GM21825 (cell line): ENCODE measurements at regions not wholly inside any gene's neighbourhood (a gene's known extent, or its start where the extent isn't known, plus 50 kb on each side); places are given as distances from the start of the nearest gene placed in this dataset.

Experiments used
- ATAC-seq: cut with Tn5 transposase; IDR thresholded peaks from one replicate; pipeline ENCODE4 v1.9.1; 2021; ENCODE audit warnings: mild to moderate bottlenecking, moderate library complexity; ENCODE audit not compliant: unreplicated experiment

GRCh38 chr12:126316411-126316810 lies 1251.2 kb downstream of the AACS start:
- ATAC-seq, result no peak

DNA sequence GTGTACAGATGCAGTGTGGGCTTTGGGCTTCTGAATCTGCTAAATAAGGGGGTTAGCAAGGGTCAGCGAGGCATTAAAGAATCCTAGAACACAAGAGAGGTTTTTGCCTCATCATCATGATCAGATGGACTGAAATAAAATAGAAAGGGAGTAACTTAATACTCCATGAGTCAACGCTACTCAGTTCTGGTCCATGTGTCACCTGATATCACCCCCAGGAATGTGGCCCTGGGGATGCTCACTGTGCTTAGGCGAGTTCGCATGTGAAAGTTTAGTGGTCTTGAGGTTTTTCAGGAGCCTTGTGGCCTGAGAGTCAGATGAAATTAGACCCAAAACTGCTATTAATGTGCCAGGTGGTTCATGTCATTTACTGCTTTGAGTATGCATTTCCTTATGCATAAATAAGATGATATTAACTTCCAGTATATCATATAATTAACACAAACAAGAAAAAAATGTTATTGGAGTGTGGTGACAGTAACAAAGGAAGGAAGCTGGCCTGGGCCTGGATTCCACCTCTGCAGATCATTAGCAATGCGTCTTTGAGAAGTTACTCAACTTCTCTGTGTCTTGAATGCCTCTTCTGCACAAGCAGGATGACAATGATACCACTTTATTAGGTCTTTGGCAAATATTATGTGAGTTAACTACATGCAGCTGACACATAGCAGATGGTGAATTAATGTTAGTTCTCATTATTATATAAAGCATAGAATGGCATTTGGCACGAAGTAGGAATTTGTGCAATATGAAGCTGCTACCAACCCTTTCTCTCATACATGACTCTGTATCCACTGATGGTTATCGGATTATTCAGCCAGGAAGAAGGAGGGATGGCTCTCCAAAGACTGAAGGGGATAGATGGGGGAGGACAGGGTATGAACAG lies 1272.6 kb downstream of the AACS start:
- no peak for ATAC-seq

GRCh38 chr12:126342866-126343265 lies 1277.6 kb downstream of the AACS start:
- no peak for ATAC-seq

GRCh38 chr12:126343321-126343720 lies 1278.1 kb downstream of the AACS start:
- no peak for ATAC-seq

- ATAC-seq, result no peak
Observed at GRCh38 chr12:126346087-126346486, 1280.9 kb downstream of the AACS start.

DNA sequence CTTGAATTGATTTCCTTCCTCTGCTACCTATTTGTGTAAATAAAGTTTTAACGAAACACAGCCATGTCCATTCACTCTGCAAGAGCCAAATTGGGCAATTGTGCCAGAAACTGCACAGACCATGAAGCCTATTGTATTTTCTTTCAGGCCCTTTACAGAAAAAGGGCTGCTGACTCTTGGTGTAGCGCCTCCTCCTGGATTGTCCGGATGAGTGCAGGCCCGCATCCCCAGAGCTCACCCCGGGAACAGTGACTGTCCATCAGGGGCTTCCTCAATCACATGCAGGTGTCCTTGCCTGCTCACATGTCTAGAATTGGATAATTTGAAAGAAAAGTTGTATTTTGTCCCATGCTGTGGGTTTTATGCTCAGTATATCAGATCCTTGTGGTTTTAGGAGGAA lies 1282.2 kb downstream of the AACS start:
- no peak for ATAC-seq

- no peak for ATAC-seq
Observed at GRCh38 chr12:126349383-126349782, 1284.1 kb downstream of the AACS start.

- ATAC-seq, result no peak
Observed at GRCh38 chr12:126353604-126354003, 1288.4 kb downstream of the AACS start.

GRCh38 chr12:126354633-126355032 lies 1289.4 kb downstream of the AACS start:
- no peak for ATAC-seq

DNA sequence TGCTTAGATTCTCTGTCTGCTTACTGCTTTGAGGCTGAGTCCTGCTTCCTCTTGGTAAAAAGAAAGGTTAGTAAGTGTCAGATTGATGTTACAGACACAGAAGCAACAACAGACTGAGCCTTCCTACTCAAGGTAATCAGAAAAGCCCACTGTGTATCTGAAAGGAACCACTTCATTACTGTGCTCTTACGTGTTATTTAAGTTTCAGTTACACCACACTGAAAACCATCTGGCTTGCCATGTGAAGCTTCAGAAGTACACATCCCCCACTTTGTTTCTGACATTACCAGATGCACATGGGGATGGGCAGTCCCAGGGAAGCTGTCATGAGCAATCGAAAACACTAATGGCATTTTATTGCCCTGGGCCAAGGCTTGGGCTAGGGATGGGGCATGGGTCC lies 1290.1 kb downstream of the AACS start:
- ATAC-seq, result no peak

DNA sequence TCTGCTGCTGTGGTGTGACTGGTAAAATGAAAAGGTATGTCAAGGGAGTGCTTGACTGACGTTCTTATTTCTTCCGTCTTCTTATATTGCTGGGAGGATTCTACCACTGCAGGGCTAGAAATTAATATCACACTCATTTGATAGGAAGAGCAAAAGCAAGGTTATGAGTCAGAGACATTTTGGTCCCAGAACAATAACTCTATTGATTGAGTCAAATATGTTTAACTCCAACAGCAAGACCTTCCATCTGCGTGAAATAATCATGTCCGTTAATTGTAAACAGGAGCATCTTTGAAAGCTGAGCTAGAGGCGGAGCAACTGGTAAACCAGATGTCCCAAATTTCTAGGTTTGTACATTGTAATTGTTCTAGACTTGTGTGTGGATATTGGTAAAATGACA lies 1293.6 kb downstream of the AACS start:
- ATAC-seq, result no peak

GRCh38 chr12:126359216-126359615 lies 1294.0 kb downstream of the AACS start:
- ATAC-seq, result no peak

- ATAC-seq, result no peak
Observed at GRCh38 chr12:126361804-126362203, 1296.6 kb downstream of the AACS start.

DNA sequence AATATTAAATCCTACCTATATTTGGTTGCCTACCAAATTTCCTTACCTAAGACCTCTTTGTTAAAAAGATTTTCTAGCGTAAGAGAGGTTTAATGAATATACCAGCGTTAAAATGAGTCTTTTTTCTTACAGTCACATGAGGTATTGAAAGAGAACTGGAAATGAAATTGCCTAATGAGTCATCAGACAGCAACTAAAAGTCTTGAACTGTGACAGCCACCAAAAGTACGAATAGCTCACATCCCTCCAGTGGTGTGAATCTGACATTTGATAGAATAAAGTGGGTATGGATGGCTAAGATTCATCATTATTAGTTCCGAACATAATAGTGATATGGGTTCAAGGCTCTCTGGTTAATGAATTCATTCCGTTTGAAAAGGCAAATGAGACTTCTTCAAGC lies 1297.3 kb downstream of the AACS start:
- ATAC-seq, result no peak

DNA sequence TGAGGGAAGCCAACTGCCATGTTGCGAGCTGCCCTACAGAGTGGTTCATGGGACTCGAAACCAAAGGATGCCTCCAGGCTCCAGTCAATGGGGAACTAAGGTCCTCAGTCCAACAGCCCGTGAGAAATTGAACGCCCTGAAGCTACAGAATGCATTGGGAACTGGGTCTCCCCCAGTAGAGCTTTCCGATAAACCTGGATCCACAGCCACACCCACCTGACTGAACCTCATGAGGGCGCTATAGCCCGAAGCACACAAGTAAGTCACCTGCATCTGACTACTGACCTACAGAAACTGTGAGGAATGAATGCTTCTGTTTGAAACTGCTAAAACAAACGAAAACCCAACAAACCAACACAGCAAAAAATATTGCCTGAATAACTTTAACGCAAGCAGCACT lies 1297.7 kb downstream of the AACS start:
- no peak for ATAC-seq

- ATAC-seq, result no peak
Observed at GRCh38 chr12:126369487-126370463, 1304.5 kb downstream of the AACS start.

DNA sequence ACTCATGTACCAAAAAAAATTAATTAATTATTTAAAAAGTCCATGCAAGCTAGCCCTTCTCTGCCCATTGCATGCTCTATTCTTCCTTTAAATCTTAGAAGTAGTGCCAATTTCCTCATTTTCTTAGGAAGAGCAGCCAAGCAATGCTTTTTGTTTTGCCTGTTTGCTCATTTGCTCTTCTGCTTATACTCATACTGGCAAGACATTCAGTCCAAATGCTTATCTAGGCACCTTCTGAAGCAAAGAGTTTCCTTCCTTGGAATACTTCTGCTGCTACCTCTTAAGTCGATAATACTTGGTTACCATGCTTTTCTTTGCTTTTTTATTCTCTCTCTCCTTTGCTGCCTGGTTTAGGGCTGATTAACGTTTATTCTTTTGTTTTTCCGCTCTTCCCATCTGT lies 1318.3 kb downstream of the AACS start:
- no peak for ATAC-seq

DNA sequence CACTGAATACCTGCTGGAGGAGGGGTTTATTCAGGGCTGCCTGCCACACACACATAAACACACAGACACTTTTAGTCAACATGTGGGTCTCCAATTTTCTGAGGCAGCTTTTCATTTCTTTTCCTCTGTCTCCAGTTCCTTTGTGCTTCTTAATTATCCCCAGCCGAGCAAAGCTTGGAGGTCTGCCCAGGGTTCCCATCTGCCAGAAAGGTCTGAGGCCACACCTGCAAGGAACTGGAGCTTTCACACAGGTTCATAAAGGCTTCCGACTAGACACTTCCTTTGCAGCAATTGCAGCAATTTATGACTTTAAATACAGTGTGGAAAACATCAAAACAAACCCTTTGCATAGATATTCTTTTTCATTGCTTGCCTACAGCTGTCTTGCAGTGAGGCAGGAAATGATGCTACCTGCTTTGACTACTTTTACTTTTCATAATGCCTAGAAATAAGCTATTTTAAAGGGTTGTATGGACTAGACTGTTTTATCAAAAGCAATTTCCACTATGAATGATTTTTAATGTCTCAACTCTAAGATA lies 1318.9 kb downstream of the AACS start:
- no peak for ATAC-seq

- no peak for ATAC-seq
Observed at GRCh38 chr12:126385785-126386184, 1320.5 kb downstream of the AACS start.

DNA sequence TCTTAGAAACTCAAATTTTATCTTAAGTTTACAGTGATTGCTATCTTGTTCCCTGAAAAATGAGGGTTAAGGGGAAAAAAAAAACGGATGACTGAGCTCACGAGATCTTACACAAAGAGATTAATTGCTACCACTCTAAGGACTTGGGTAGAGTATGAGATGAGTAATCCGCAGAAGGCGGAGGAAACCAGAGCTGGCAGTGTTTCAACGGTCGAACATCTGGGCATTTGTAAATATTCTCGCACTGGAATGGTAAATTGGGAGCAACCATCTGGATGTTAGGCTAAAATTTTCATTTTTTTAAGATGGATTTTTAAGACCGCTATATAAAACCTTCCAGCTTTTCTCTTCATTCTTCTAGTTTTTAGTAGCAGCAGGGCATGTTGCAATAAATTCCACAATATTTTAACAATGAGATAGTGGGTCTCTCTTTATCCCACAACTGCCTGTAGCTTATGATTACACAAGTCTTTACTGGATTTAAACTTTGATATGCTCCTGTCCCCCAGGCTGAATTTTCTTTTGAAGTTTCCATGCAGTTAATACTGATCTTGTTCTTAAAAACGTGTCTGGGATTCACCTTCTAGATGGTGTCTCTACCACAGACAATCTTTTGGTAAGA lies 1324.1 kb downstream of the AACS start:
- no peak for ATAC-seq

GRCh38 chr12:126389961-126390360 lies 1324.7 kb downstream of the AACS start:
- no peak for ATAC-seq
